ENCODE measurements at regions not wholly inside any gene's neighbourhood (a gene's known extent, or its start where the extent isn't known, plus 50 kb on each side); places are given as distances from the start of the nearest gene placed in this dataset.

- H3K4me3 Mint-ChIP-seq = no peak overlapping the region
- no peak for DNase-seq
- Histone ChIP-seq H3K4ac (ENCODE audit: low read depth, low read length) (no peak overlapping the region), H4K8ac (replicated peaks; ENCODE audit: insufficient read length, low read depth, low read length) (no peak overlapping the region), H4K20me1 (ENCODE audit: control insufficient read depth, insufficient read depth, insufficient read length) (no peaks in the 10 kb centered on the region), H3K56ac (ENCODE audit: insufficient read length, low read depth, low read length) (no peak overlapping the region), H2BK120ac (ENCODE audit: low read depth, low read length, poor library complexity, severe bottlenecking) (no peak overlapping the region), H3K9me3 (ENCODE audit: control insufficient read depth, low read depth, low read length) (no peaks in the 10 kb centered on the region), H3K23ac (ENCODE audit: insufficient read length, low read depth, low read length) (no peak overlapping the region), H2BK5ac (ENCODE audit: insufficient read length, low read length) (no peak overlapping the region), H3K79me2 (ENCODE audit: insufficient read depth, low read length) (no peaks in the 10 kb centered on the region), H3K23me2 (ENCODE audit: insufficient read length, low read depth, low read length, poor library complexity, severe bottlenecking) (no peaks in the 10 kb centered on the region), H2AK5ac (ENCODE audit: insufficient read length, low read length) (no peak overlapping the region), H3T11ph (ENCODE audit: low read length) (no peak overlapping the region), H4K91ac (ENCODE audit: insufficient read length, low read depth, low read length) (no peak overlapping the region), H3K9ac (ENCODE audit: extremely low read depth, insufficient read length, low read length) (no peak overlapping the region), H3K4me1 (ENCODE audit: insufficient read depth, low read length) (peaks cover 6% of the 10 kb centered on the region; the same call in 1 of the 2 replicates), H3K27me3 (ENCODE audit: insufficient read depth, low read length) (no peaks in the 10 kb centered on the region), H2AFZ (ENCODE audit: low read length) (no peak overlapping the region), H2BK15ac (ENCODE audit: low read depth, low read length) (no peak overlapping the region), H3K14ac (ENCODE audit: insufficient read depth, low read length) (no peak overlapping the region), H3K79me1 (ENCODE audit: insufficient read depth, low read depth, low read length, poor library complexity, severe bottlenecking) (no peaks in the 10 kb centered on the region), H3K18ac (ENCODE audit: insufficient read length, low read depth, low read length) (no peak overlapping the region), H2BK12ac (ENCODE audit: insufficient read length, low read depth, low read length) (no peak overlapping the region), H3K27ac (ENCODE audit: insufficient read length, low read depth, low read length) (no peak overlapping the region), H2BK20ac (ENCODE audit: low read depth, low read length, poor library complexity, severe bottlenecking) (no peak overlapping the region), H3K4me2 (ENCODE audit: insufficient read depth, insufficient read length, low read length) (no peak overlapping the region), H4K5ac (ENCODE audit: insufficient read length, low read depth, low read length) (no peak overlapping the region)
- peaks cover 7% of the 10 kb centered on the region for H3K27me3 Mint-ChIP-seq (ENCODE audit: low read depth)
- H3K9me3 Mint-ChIP-seq = peaks cover 13 to 15% of the 10 kb centered on the region in 2 experiments
- peaks cover 4 to 16% (median 9%) of the 10 kb centered on the region in 3 experiments for H3K36me3 Mint-ChIP-seq (ENCODE audit: insufficient read depth in 1 of 3, low read depth in 3 of 3)
- TF ChIP-seq CTCF (conservative IDR thresholded peaks at IDR 0.05) = no peak
- no peak overlapping the region for H3K27ac Mint-ChIP-seq
- peaks cover 6 to 29% of the 10 kb centered on the region in 2 experiments for H3K4me1 Mint-ChIP-seq
- no CpG with 5 or more reads among the region's 1 CpG for WGBS (ENCODE audit: extremely low coverage, insufficient read length, low lambda C conversion rate)
Observed at GRCh38 chr22:17302616-17303015, 66.6 kb upstream of the CECR2 start.
